Astrocyte (in vitro differentiated cells and primary cell): ENCODE measurements at regions not wholly inside any gene's neighbourhood (a gene's known extent, or its start where the extent isn't known, plus 50 kb on each side); places are given as distances from the start of the nearest gene placed in this dataset.

Source experiments
- DNase-seq: peaks from one replicate; pipeline ENCODE4 v3.0.0-alpha.2; 2010; ENCODE audit warnings: low read depth
- FAIRE-seq: peaks from 2 replicates; lab custom pipeline; 2011; peaks lifted over from hg19 to GRCh38; lab: Jason Lieb, UNC
- H2AFZ ChIP-seq: 2 replicates; pipeline ENCODE4 v1.6.0; 2012; ENCODE audit warnings: low read depth, low read length, inconsistent platforms
- H3K27ac ChIP-seq: 2 replicates; pipeline ENCODE4 v1.5.1; 2011; ENCODE audit warnings: low read depth, low read length, inconsistent platforms
- H3K27me3 ChIP-seq: 2 replicates; pipeline ENCODE4 v1.6.0; 2011; ENCODE audit warnings: low read length, inconsistent platforms; ENCODE audit not compliant: insufficient read depth
- H3K36me3 ChIP-seq: 2 replicates; pipeline ENCODE4 v1.5.1; 2011; ENCODE audit warnings: low read length, inconsistent platforms; ENCODE audit not compliant: insufficient read depth
- H3K4me1 ChIP-seq: 2 replicates; pipeline ENCODE4 v1.5.1; 2011; ENCODE audit warnings: low read length, inconsistent platforms; ENCODE audit not compliant: insufficient read depth
- H3K4me2 ChIP-seq: 2 replicates; pipeline ENCODE4 v1.6.0; 2012; ENCODE audit warnings: low read length, inconsistent platforms
- H3K4me3 ChIP-seq: 2 replicates; pipeline ENCODE4 v1.5.1; 2011; ENCODE audit warnings: low read depth, mild to moderate bottlenecking, low read length, inconsistent platforms; ENCODE audit not compliant: insufficient read depth
- H3K79me2 ChIP-seq: 2 replicates; pipeline ENCODE4 v1.6.0; 2012; ENCODE audit warnings: mild to moderate bottlenecking, low read length, inconsistent platforms; ENCODE audit not compliant: insufficient read depth
- H3K9ac ChIP-seq: 2 replicates; pipeline ENCODE4 v1.6.0; 2012; ENCODE audit warnings: mild to moderate bottlenecking, low read length, inconsistent platforms
- H3K9me3 ChIP-seq: 2 replicates; pipeline ENCODE4 v1.5.1; 2012; ENCODE audit warnings: low read depth, mild to moderate bottlenecking, low read length, inconsistent platforms; ENCODE audit not compliant: insufficient read depth
- H4K20me1 ChIP-seq: 2 replicates; pipeline ENCODE4 v1.6.0; 2012; ENCODE audit warnings: low read length, inconsistent platforms; ENCODE audit not compliant: insufficient read depth
- H3K27ac Mint-ChIP-seq: one replicate; pipeline ENCODE4 v1.8.0; 2021; ENCODE audit warnings: mild to moderate bottlenecking, mixed read lengths; ENCODE audit not compliant: unreplicated experiment
- H3K27me3 Mint-ChIP-seq: one replicate; pipeline ENCODE4 v1.8.0; 2021; ENCODE audit warnings: low read depth, mixed read lengths; ENCODE audit not compliant: unreplicated experiment
- H3K36me3 Mint-ChIP-seq: one replicate; pipeline ENCODE4 v1.8.0; 2021; ENCODE audit warnings: low read depth, mixed read lengths; ENCODE audit not compliant: unreplicated experiment
- H3K4me1 Mint-ChIP-seq: one replicate; pipeline ENCODE4 v1.8.0; 2021; ENCODE audit warnings: low read depth, mixed read lengths; ENCODE audit not compliant: unreplicated experiment
- H3K4me3 Mint-ChIP-seq: one replicate; pipeline ENCODE4 v1.8.0; 2021; ENCODE audit warnings: mild to moderate bottlenecking, moderate library complexity, mixed read lengths; ENCODE audit not compliant: unreplicated experiment
- H3K9me3 Mint-ChIP-seq: one replicate; pipeline ENCODE4 v1.8.0; 2021; ENCODE audit warnings: mild to moderate bottlenecking, mixed read lengths; ENCODE audit not compliant: unreplicated experiment
- EZH2 ChIP-seq: IDR thresholded peaks from 2 replicates; pipeline ENCODE4 v1.6.1; 2012; ENCODE audit warnings: mild to moderate bottlenecking, low read length, inconsistent platforms; ENCODE audit not compliant: insufficient read depth
- TF ChIP-seq, protein P1 (sequence below): IDR thresholded peaks from 2 replicates; pipeline ENCODE4 v1.5.1; 2011; ENCODE audit warnings: low read depth, mild to moderate bottlenecking, inconsistent platforms, low read length, moderate library complexity; ENCODE audit not compliant: insufficient read depth

DNA sequence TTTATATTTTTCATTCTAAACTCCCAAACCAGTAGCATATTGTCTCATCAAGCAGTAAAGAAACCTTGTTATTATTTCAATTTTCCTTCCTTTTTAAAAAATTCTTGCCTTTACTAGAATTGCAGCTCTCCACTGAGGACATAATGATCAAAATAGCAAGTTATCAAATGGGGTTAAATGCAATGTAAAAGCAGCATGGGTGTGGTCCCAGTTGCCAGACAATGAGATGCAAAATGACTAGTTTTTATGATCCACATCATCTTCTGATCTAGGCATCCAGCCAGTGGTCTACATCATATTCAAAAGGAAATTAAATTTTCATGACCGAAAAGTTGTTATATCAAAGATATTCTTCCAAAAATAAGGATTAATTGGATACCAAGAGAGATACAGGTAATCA, 427.9 kb upstream of the SMIM31 start:
- H3K4me3 Mint-ChIP-seq: no peak overlapping the region
- no peak overlapping the region for H3K27ac Mint-ChIP-seq
- no peaks in the 10 kb centered on the region for H3K36me3 ChIP-seq
- H3K4me1 Mint-ChIP-seq: peaks cover 4% of the 10 kb centered on the region
- H3K9me3 ChIP-seq: no peaks in the 10 kb centered on the region
- DNase-seq: no peak
- no peaks in the 10 kb centered on the region for H3K9me3 Mint-ChIP-seq
- no peak overlapping the region for H3K27ac ChIP-seq
- H3K4me1 ChIP-seq: no peaks in the 10 kb centered on the region
- H3K27me3 ChIP-seq: no peaks in the 10 kb centered on the region
- H3K79me2 ChIP-seq: no peaks in the 10 kb centered on the region
- TF ChIP-seq, protein P1, sequence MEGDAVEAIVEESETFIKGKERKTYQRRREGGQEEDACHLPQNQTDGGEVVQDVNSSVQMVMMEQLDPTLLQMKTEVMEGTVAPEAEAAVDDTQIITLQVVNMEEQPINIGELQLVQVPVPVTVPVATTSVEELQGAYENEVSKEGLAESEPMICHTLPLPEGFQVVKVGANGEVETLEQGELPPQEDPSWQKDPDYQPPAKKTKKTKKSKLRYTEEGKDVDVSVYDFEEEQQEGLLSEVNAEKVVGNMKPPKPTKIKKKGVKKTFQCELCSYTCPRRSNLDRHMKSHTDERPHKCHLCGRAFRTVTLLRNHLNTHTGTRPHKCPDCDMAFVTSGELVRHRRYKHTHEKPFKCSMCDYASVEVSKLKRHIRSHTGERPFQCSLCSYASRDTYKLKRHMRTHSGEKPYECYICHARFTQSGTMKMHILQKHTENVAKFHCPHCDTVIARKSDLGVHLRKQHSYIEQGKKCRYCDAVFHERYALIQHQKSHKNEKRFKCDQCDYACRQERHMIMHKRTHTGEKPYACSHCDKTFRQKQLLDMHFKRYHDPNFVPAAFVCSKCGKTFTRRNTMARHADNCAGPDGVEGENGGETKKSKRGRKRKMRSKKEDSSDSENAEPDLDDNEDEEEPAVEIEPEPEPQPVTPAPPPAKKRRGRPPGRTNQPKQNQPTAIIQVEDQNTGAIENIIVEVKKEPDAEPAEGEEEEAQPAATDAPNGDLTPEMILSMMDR: no peak
- TF ChIP-seq EZH2: no peak
- no peaks in the 10 kb centered on the region for H3K27me3 Mint-ChIP-seq
- no peak overlapping the region for H3K4me2 ChIP-seq
- no peak overlapping the region for H2AFZ ChIP-seq
- no peak overlapping the region for H3K9ac ChIP-seq
- no peak for FAIRE-seq
- H3K36me3 Mint-ChIP-seq: no peaks in the 10 kb centered on the region
- H4K20me1 ChIP-seq: no peaks in the 10 kb centered on the region
- no peak overlapping the region for H3K4me3 ChIP-seq

DNA sequence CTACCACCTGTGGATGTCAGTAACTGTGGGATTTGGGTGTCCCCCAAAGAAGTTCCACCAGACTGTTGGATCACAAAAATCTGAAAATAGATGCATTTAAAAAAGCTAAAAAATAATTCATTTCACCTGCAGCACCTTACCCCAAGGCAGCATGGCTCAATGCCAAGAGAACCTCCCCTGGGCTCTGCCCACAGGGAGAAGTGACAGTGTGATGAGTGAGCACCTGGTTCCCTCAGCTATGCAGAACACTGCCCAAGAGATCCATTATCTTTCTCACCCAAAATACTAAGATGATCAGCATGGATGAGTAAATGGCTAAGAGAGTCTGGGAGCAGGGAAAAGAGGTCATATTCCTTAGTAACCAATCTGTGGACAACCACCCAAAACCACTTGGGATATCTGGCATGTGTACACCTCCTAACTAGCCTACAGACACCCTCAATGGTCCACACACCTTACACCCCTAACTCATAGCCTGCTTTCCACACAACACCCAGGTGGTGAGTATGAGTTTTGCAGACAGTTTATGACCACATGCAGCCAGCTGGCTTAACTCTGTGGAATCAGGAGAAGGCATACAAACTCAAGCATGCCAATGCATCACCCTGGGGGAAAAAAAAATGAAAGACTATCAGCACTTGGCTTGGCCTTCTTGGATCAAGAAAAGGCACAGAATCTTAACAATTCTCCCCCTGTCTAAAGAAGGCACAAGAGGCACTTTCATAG, 416.5 kb upstream of the SMIM31 start:
- Histone ChIP-seq H3K79me2 (no peaks in the 10 kb centered on the region), H3K9ac (no peak overlapping the region), H3K27me3 (no peaks in the 10 kb centered on the region), H3K4me1 (no peaks in the 10 kb centered on the region), H2AFZ (no peak overlapping the region), H3K9me3 (peaks cover 4% of the 10 kb centered on the region), H3K4me3 (no peak overlapping the region), H3K36me3 (no peaks in the 10 kb centered on the region), H3K27ac (no peak overlapping the region), H3K4me2 (no peak overlapping the region), H4K20me1 (no peaks in the 10 kb centered on the region)
- H3K36me3 Mint-ChIP-seq: no peaks in the 10 kb centered on the region
- TF ChIP-seq, protein P1: no peak
- no peak for TF ChIP-seq EZH2
- no peaks in the 10 kb centered on the region for H3K4me1 Mint-ChIP-seq
- no peak for FAIRE-seq
- H3K4me3 Mint-ChIP-seq: no peak overlapping the region
- H3K27me3 Mint-ChIP-seq: no peaks in the 10 kb centered on the region
- peaks cover 15% of the 10 kb centered on the region for H3K9me3 Mint-ChIP-seq
- DNase-seq: no peak
- no peak overlapping the region for H3K27ac Mint-ChIP-seq

DNA sequence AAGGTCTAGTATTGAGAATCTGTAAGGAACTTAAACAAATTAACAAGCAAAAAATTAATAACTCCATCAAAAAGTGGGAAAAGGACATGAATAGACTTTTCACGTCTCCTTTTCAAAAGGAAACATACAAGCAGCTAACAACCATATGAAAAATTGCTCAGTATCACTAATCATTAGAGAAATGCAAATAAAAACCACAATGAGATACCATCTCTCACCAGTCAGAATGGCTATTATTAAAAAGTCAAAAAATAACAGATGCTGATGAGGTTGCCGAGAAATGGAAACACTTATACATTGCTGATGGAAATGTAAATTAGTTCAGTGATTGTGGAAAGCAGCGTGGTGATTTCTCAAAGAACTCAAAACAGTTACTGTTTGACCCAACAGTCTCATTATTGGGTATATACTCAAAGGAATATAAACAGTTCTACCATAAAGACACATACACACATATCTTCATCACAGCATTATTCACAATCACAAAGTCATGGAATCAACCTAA, 410.4 kb upstream of the SMIM31 start:
- H3K9me3 ChIP-seq: no peaks in the 10 kb centered on the region
- H3K27ac ChIP-seq: no peak overlapping the region
- Mint-ChIP-seq H3K4me3 (no peak overlapping the region), H3K27ac (no peak overlapping the region), H3K27me3 (no peaks in the 10 kb centered on the region), H3K4me1 (no peaks in the 10 kb centered on the region), H3K36me3 (no peaks in the 10 kb centered on the region), H3K9me3 (peaks cover 7% of the 10 kb centered on the region)
- H3K9ac ChIP-seq: no peak overlapping the region
- FAIRE-seq: no peak
- TF ChIP-seq, protein P1: no peak
- TF ChIP-seq EZH2: no peak
- H3K36me3 ChIP-seq: no peaks in the 10 kb centered on the region
- H3K4me1 ChIP-seq: no peaks in the 10 kb centered on the region
- no peak overlapping the region for H3K4me2 ChIP-seq
- H2AFZ ChIP-seq: no peak overlapping the region
- H3K79me2 ChIP-seq: no peaks in the 10 kb centered on the region
- no peaks in the 10 kb centered on the region for H3K27me3 ChIP-seq
- H3K4me3 ChIP-seq: no peak overlapping the region
- no peak for DNase-seq
- H4K20me1 ChIP-seq: no peaks in the 10 kb centered on the region
